ENCODE measurements at regions not wholly inside any gene's neighbourhood (a gene's known extent, or its start where the extent isn't known, plus 50 kb on each side); places are given as distances from the start of the nearest gene placed in this dataset.

DNA sequence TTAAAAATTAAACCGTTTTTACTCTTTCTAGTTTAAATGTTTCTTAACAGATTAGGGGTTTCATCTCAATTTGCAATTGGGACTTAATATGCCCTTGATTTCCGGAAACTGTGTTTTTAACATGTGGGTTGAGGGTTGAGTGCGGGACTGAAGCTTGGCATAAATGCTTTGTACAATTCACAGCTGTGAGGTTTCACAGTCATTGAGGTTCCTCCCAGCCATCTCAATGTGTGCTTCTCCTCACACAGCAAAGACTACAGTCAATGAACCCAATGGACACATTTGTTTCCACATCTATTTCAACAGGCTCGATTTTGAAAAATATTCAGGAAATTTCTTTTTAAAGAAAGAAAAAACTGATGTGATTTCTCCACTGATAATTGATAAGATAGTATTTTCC lies 328.6 kb downstream of the TBC1D4 start:
- TF ChIP-seq, protein P1, sequence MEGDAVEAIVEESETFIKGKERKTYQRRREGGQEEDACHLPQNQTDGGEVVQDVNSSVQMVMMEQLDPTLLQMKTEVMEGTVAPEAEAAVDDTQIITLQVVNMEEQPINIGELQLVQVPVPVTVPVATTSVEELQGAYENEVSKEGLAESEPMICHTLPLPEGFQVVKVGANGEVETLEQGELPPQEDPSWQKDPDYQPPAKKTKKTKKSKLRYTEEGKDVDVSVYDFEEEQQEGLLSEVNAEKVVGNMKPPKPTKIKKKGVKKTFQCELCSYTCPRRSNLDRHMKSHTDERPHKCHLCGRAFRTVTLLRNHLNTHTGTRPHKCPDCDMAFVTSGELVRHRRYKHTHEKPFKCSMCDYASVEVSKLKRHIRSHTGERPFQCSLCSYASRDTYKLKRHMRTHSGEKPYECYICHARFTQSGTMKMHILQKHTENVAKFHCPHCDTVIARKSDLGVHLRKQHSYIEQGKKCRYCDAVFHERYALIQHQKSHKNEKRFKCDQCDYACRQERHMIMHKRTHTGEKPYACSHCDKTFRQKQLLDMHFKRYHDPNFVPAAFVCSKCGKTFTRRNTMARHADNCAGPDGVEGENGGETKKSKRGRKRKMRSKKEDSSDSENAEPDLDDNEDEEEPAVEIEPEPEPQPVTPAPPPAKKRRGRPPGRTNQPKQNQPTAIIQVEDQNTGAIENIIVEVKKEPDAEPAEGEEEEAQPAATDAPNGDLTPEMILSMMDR (IDR thresholded peaks at IDR 0.05; ENCODE audit: insufficient read depth, low read length, poor library complexity, severe bottlenecking) = no peak
- no peak for TF ChIP-seq EZH2phosphoT487 (conservative IDR thresholded peaks at IDR 0.05; ENCODE audit: low read length)

Measured in SU-DHL-6 (cell line).